ENCODE measurements at regions not wholly inside any gene's neighbourhood (a gene's known extent, or its start where the extent isn't known, plus 50 kb on each side); places are given as distances from the start of the nearest gene placed in this dataset.

DNA sequence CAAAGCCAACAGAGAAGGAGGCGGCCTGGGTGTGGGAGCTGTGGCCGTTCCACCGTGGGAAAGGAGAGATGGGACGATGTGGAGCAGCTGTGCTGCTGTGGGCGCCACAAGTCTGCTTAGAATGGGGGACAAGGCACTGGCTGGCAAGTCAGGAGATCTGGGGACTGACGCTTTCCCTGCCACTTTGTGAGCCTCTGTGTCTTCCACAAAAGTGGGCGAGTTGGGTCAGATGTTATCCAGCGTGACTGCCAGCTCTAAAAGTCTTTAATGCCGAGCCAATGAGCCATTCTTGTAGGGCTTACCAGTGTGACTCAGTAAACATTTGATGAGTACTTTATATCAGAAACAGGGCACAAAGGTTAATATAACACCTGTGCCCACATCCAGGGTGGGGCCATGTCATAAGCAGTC lies 113.6 kb upstream of the MGAT5 start:
- H2AFZ ChIP-seq (replicated peaks; ENCODE audit: low read length, poor library complexity): no peak overlapping the region
- CTCF ChIA-PET: no interaction called here
- H3K18ac ChIP-seq (ENCODE audit: low read depth, low read length): no peak overlapping the region
- H3K23ac ChIP-seq (ENCODE audit: low read depth, low read length): no peak overlapping the region
- no peaks in the 10 kb centered on the region for H3K27me3 ChIP-seq (ENCODE audit: control insufficient read depth, insufficient read depth, low read length)
- 98% methylated on average over 5 of the region's 9 CpGs; no CpG with 5 or more reads in 1 of the 2 experiments for whole genome bisulfite sequencing, 2 experiments (ENCODE audit: extremely low coverage in 2 of 2, insufficient read length in 1 of 2)
- POLR2A ChIA-PET (ENCODE audit: unreplicated experiment): no interaction called here
- ATAC-seq (ENCODE audit: low read depth): no peak
- no peak overlapping the region for H3K27ac ChIP-seq (ENCODE audit: insufficient read depth, low read length)
- no TSS peak for BruUV-seq (replicated peaks)
- no peak overlapping the region for H2BK15ac ChIP-seq (ENCODE audit: low read depth, low read length)
- H4K20me1 ChIP-seq (ENCODE audit: insufficient read depth, low read length): peaks cover 73% of the 10 kb centered on the region
- H3K9me3 ChIP-seq (ENCODE audit: control insufficient read depth, insufficient read depth, low read length): no peaks in the 10 kb centered on the region
- H2AK5ac ChIP-seq (ENCODE audit: low read depth, low read length): no peak overlapping the region
- H3K9me1 ChIP-seq (ENCODE audit: insufficient read depth, low read length): peaks cover 23% of the 10 kb centered on the region
- no peak overlapping the region for H3K14ac ChIP-seq (replicated peaks; ENCODE audit: low read depth, low read length)
- no peak for DNase-seq
- H2BK120ac ChIP-seq (ENCODE audit: low read depth, low read length): no peak overlapping the region
- peaks cover 71 to 86% of the 10 kb centered on the region in 2 experiments for H3K79me1 ChIP-seq (ENCODE audit: low read depth in 1 of 2, low read length in 2 of 2)
- intact Hi-C loops (cut with micrococcal nuclease): no loop called here
- no peak overlapping the region for H2BK20ac ChIP-seq (ENCODE audit: low read depth, low read length)
- TF ChIP-seq FOS (IDR thresholded peaks at IDR 0.05; ENCODE audit: low read depth, low read length) (no peak), NFE2L2 (IDR thresholded peaks at IDR 0.05; ENCODE audit: low read depth, low read length) (no peak), BHLHE40 (IDR thresholded peaks at IDR 0.05; ENCODE audit: low read depth, low read length) (no peak), RAD21 (IDR thresholded peaks at IDR 0.05; ENCODE audit: low read length) (no peak), RCOR1 (IDR thresholded peaks at IDR 0.05; ENCODE audit: insufficient replicate concordance, low read length) (no peak), MXI1 (IDR thresholded peaks at IDR 0.05; ENCODE audit: borderline replicate concordance, low read depth, low read length) (no peak), CEBPB (IDR thresholded peaks at IDR 0.05; ENCODE audit: low read depth, low read length) (no peak), MAFK (IDR thresholded peaks at IDR 0.05; ENCODE audit: low read depth, low read length) (no peak), RFX5 (IDR thresholded peaks at IDR 0.05; ENCODE audit: low read depth, low read length) (no peak), POLR2A (IDR thresholded peaks at IDR 0.05; ENCODE audit: low read depth, low read length) (no peak), SMC3 (IDR thresholded peaks at IDR 0.05; ENCODE audit: low read depth, low read length) (no peak)
- TF ChIP-seq, protein P1, sequence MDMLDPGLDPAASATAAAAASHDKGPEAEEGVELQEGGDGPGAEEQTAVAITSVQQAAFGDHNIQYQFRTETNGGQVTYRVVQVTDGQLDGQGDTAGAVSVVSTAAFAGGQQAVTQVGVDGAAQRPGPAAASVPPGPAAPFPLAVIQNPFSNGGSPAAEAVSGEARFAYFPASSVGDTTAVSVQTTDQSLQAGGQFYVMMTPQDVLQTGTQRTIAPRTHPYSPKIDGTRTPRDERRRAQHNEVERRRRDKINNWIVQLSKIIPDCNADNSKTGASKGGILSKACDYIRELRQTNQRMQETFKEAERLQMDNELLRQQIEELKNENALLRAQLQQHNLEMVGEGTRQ (IDR thresholded peaks at IDR 0.05; ENCODE audit: low read depth, low read length): no peak
- TF ChIP-seq, protein P2, sequence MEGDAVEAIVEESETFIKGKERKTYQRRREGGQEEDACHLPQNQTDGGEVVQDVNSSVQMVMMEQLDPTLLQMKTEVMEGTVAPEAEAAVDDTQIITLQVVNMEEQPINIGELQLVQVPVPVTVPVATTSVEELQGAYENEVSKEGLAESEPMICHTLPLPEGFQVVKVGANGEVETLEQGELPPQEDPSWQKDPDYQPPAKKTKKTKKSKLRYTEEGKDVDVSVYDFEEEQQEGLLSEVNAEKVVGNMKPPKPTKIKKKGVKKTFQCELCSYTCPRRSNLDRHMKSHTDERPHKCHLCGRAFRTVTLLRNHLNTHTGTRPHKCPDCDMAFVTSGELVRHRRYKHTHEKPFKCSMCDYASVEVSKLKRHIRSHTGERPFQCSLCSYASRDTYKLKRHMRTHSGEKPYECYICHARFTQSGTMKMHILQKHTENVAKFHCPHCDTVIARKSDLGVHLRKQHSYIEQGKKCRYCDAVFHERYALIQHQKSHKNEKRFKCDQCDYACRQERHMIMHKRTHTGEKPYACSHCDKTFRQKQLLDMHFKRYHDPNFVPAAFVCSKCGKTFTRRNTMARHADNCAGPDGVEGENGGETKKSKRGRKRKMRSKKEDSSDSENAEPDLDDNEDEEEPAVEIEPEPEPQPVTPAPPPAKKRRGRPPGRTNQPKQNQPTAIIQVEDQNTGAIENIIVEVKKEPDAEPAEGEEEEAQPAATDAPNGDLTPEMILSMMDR (conservative IDR thresholded peaks at IDR 0.05; ENCODE audit: low read depth, low read length): no peak
- TF ChIP-seq, protein P3, sequence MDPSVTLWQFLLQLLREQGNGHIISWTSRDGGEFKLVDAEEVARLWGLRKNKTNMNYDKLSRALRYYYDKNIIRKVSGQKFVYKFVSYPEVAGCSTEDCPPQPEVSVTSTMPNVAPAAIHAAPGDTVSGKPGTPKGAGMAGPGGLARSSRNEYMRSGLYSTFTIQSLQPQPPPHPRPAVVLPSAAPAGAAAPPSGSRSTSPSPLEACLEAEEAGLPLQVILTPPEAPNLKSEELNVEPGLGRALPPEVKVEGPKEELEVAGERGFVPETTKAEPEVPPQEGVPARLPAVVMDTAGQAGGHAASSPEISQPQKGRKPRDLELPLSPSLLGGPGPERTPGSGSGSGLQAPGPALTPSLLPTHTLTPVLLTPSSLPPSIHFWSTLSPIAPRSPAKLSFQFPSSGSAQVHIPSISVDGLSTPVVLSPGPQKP (IDR thresholded peaks at IDR 0.05; ENCODE audit: borderline replicate concordance, low read depth, low read length): no peak
- no peak overlapping the region for H4K91ac ChIP-seq (ENCODE audit: insufficient read depth, low read depth, low read length)
- H3K9ac ChIP-seq (ENCODE audit: low read depth, low read length): no peak overlapping the region
- H3K4me2 ChIP-seq (ENCODE audit: low read depth, low read length): no peak overlapping the region
- H2BK5ac ChIP-seq (ENCODE audit: low read depth, low read length, poor library complexity, severe bottlenecking): no peak overlapping the region
- peak overlapping the region; percentile 16 for H2AK9ac ChIP-seq (replicated peaks; ENCODE audit: low read depth, low read length, poor library complexity)
- no peak overlapping the region for H3K4me3 ChIP-seq (ENCODE audit: insufficient read depth, low read depth, low read length)
- peaks cover 19% of the 10 kb centered on the region for H3K4me1 ChIP-seq (ENCODE audit: control insufficient read depth, insufficient read depth, low read length)
- peaks cover 16% of the 10 kb centered on the region for H3K36me3 ChIP-seq (ENCODE audit: control insufficient read depth, insufficient read depth, low read length)
- H4K8ac ChIP-seq (ENCODE audit: low read depth in 2 of 2, low read length in 2 of 2): no peak overlapping the region
- in situ Hi-C loops (cut with MboI; ENCODE audit: low sequenced_read_pairs): no loop called here
- H4K5ac ChIP-seq (ENCODE audit: low read depth, low read length): no peak overlapping the region
- dilution Hi-C loops (cut with HindIII; ENCODE audit: low sequenced_read_pairs, unreplicated experiment): no loop called here
- no peak overlapping the region for H3K4ac ChIP-seq (ENCODE audit: low read depth, low read length)
- no peak overlapping the region for H3K56ac ChIP-seq (ENCODE audit: extremely low read depth, insufficient read depth, low read length)
